DND-41 (cell line): ENCODE measurements at regions not wholly inside any gene's neighbourhood (a gene's known extent, or its start where the extent isn't known, plus 50 kb on each side); places are given as distances from the start of the nearest gene placed in this dataset.

Source experiments
- ATAC-seq: fragments of 200-7000 bp; cut with Tn5 transposase; 3 replicates; pipeline ENCODE4 v1.9.1; 2021; ENCODE audit warnings: low read depth; ENCODE audit not compliant: insufficient read depth
- DNase-seq: peaks from one replicate; pipeline ENCODE4 v3.0.0-alpha.2; 2020
- H2AFZ ChIP-seq: 2 replicates; pipeline ENCODE4 v1.6.0; 2012; ENCODE audit warnings: low read depth, low read length
- H3K27ac ChIP-seq: 2 replicates; pipeline ENCODE4 v1.5.1; 2012; ENCODE audit warnings: low read length, inconsistent platforms
- H3K27me3 ChIP-seq: fragments of 200-600 bp; sonication (generic); 2 replicates; pipeline ENCODE4 v1.6.0; 2012; ENCODE audit warnings: low read length, mild to moderate bottlenecking, inconsistent platforms; ENCODE audit not compliant: insufficient read depth, poor library complexity
- H3K36me3 ChIP-seq: 2 replicates; pipeline ENCODE4 v1.5.1; 2012; ENCODE audit warnings: low read length, inconsistent platforms; ENCODE audit not compliant: insufficient read depth
- H3K4me1 ChIP-seq: 2 replicates; pipeline ENCODE4 v1.5.1; 2012; ENCODE audit warnings: mild to moderate bottlenecking, low read length; ENCODE audit not compliant: insufficient read depth
- H3K4me2 ChIP-seq: 2 replicates; pipeline ENCODE4 v1.6.0; 2012; ENCODE audit warnings: mild to moderate bottlenecking, moderate library complexity, low read length, inconsistent platforms; ENCODE audit not compliant: insufficient read depth
- H3K4me3 ChIP-seq, 2 experiments: fragments of 200-600 bp in 1 of 2; shearing (Covaris generic) in 1 of 2; 2 replicates each; pipeline ENCODE4 v1.5.1; 2012 to 2016; ENCODE audit warnings: inconsistent platforms in 2 of 2, low read length in 2 of 2, mild to moderate bottlenecking in 2 of 2, low read depth in 1 of 2, moderate library complexity in 1 of 2
- H3K79me2 ChIP-seq: 2 replicates; pipeline ENCODE4 v1.6.0; 2012; ENCODE audit warnings: low read length, inconsistent platforms; ENCODE audit not compliant: insufficient read depth
- H3K9ac ChIP-seq: 2 replicates; pipeline ENCODE4 v1.6.0; 2012; ENCODE audit warnings: low read depth, mild to moderate bottlenecking, inconsistent platforms, low read length, moderate library complexity
- H3K9me3 ChIP-seq: 2 replicates; pipeline ENCODE4 v1.5.1; 2012; ENCODE audit warnings: low read length, moderate library complexity, mild to moderate bottlenecking, inconsistent platforms; ENCODE audit not compliant: insufficient read depth, severe bottlenecking
- H4K20me1 ChIP-seq: 2 replicates; pipeline ENCODE4 v1.6.0; 2012; ENCODE audit warnings: low read length; ENCODE audit not compliant: insufficient read depth
- EZH2 ChIP-seq: IDR thresholded peaks from 3 replicates; pipeline ENCODE4 v1.6.1; 2012; ENCODE audit warnings: borderline replicate concordance, low read depth, mild to moderate bottlenecking, moderate library complexity, low read length, inconsistent platforms; ENCODE audit not compliant: severe bottlenecking
- TF ChIP-seq, protein P1 (sequence below): IDR thresholded peaks from 2 replicates; pipeline ENCODE4 v1.5.1; 2012; ENCODE audit warnings: borderline replicate concordance, low read length, moderate library complexity, mild to moderate bottlenecking; ENCODE audit not compliant: poor library complexity, severe bottlenecking; ENCODE audit errors: extremely low read depth

DNA sequence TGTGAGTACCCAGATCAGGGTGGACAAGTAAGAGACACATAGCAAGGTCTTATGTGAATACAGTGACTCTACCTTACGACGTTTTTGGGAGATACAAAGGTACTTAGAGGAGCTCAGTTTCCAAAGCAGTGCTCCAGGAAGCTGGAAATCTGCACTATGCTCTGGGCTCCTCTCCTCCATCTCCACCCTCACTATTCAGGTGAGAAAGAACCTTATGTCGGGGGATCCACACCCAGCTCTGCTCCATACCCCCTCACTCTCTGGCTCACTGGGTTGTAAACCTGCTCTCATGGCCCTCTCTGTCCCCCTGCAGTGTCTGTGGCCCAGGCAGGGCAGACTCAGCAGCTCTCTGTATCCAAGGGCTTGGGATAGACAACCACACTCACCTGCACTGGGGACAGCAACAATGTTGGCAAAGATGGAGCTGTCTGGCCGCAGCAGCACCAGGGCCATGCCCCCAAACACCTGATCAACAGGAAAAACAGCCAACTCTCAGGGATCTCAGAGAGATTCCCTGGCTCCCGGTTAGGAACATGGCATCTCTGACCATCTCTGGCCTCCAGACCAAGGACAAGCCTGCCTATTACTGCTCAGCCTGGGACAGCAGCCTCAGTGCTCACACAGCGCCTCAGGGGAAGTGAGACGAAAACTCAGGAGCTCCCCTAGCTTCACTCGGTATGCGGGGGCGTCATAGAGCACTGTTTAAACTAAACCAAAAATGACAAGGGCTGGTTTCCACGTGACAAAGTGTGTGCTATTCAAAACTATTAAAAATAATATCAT, 60.9 kb upstream of the TOP3B start:
- H4K20me1 ChIP-seq, result no peaks in the 10 kb centered on the region
- H3K27ac ChIP-seq, result no peak overlapping the region
- ATAC-seq, result no peak
- H3K9ac ChIP-seq, result no peak overlapping the region
- H3K27me3 ChIP-seq, result peaks cover 37% of the 10 kb centered on the region
- no peaks in the 10 kb centered on the region for H3K4me1 ChIP-seq
- no peaks in the 10 kb centered on the region for H3K79me2 ChIP-seq
- no peak overlapping the region for H3K4me2 ChIP-seq
- H2AFZ ChIP-seq, result no peak overlapping the region
- H3K9me3 ChIP-seq, result no peaks in the 10 kb centered on the region
- no peak for TF ChIP-seq EZH2
- TF ChIP-seq, protein P1, sequence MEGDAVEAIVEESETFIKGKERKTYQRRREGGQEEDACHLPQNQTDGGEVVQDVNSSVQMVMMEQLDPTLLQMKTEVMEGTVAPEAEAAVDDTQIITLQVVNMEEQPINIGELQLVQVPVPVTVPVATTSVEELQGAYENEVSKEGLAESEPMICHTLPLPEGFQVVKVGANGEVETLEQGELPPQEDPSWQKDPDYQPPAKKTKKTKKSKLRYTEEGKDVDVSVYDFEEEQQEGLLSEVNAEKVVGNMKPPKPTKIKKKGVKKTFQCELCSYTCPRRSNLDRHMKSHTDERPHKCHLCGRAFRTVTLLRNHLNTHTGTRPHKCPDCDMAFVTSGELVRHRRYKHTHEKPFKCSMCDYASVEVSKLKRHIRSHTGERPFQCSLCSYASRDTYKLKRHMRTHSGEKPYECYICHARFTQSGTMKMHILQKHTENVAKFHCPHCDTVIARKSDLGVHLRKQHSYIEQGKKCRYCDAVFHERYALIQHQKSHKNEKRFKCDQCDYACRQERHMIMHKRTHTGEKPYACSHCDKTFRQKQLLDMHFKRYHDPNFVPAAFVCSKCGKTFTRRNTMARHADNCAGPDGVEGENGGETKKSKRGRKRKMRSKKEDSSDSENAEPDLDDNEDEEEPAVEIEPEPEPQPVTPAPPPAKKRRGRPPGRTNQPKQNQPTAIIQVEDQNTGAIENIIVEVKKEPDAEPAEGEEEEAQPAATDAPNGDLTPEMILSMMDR, result no peak
- no peak for DNase-seq
- H3K4me3 ChIP-seq, result no peak overlapping the region
- no peaks in the 10 kb centered on the region for H3K36me3 ChIP-seq

DNA sequence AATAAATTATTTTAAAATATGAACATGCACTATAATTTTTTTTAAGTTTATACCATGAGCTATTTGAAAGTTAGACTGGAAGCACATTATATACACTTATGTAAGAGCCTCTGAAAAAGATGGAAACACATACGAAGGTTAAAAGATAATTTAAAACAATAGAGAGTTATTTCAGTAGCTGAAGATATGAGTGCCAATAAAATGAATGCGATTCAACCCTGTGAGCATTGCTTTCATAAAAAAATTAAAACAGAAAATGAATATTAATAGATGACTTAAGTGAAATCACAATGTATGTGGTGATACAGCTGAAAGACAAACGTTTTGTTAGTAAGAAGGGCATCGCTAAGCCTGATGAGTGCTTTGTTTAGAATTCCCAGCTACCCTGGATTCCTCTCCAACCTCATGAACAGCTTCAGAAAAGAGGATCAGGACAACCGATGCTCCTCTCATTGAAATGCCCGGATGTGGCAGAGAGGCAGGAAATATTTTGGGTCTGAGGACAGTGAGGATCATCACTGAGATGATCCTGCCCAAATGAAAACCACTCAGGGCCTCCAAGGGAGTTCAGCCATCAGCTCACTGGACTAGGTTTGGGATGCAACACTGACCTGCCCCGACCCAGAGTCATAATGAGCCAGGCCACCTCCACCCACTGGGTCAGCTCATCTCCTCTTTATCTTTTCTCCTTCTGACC, 60.2 kb upstream of the TOP3B start:
- ATAC-seq (no peak), DNase-seq (no peak)
- Histone ChIP-seq H4K20me1 (no peaks in the 10 kb centered on the region), H2AFZ (no peak overlapping the region), H3K4me1 (no peaks in the 10 kb centered on the region), H3K79me2 (no peaks in the 10 kb centered on the region), H3K4me3 (no peak overlapping the region), H3K36me3 (no peaks in the 10 kb centered on the region), H3K9me3 (no peaks in the 10 kb centered on the region), H3K4me2 (no peak overlapping the region), H3K9ac (no peak overlapping the region), H3K27ac (no peak overlapping the region), H3K27me3 (peaks cover 37% of the 10 kb centered on the region)
- TF ChIP-seq, protein P1, result no peak
- no peak for TF ChIP-seq EZH2

DNA sequence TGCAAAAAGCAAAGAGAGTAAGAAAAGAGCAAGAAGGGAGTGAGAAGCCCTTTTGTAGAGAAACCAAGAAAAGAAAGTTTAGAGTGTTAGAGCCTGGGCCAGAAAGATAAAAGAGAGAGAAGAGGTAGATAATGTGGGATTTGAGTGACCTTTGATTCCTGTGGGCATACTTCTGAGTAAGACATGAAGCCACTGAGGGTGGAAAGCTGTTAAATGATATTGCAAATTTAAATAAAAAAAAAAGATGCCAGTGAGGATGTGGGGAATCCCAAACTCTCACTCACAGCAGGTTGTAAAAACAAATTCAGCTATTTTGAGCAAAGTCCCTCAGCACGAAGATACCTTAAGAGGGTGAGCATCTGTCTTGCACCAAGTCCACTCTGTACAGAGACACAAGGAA, 59.4 kb upstream of the TOP3B start:
- Histone ChIP-seq H3K4me1 (no peaks in the 10 kb centered on the region), H3K27me3 (peaks cover 34% of the 10 kb centered on the region), H4K20me1 (no peaks in the 10 kb centered on the region), H2AFZ (no peak overlapping the region), H3K4me2 (no peak overlapping the region), H3K79me2 (no peaks in the 10 kb centered on the region), H3K36me3 (no peaks in the 10 kb centered on the region), H3K9ac (no peak overlapping the region), H3K9me3 (no peaks in the 10 kb centered on the region), H3K27ac (no peak overlapping the region), H3K4me3 (no peak overlapping the region)
- no peak for ATAC-seq
- TF ChIP-seq, protein P1, result no peak
- TF ChIP-seq EZH2, result no peak
- no peak for DNase-seq
